H9 (cell line): ENCODE measurements at regions not wholly inside any gene's neighbourhood (a gene's known extent, or its start where the extent isn't known, plus 50 kb on each side); places are given as distances from the start of the nearest gene placed in this dataset.

Source experiments
- DNase-seq: peaks from one replicate; pipeline ENCODE4 v3.0.0-alpha.2; 2017
- H2AFZ ChIP-seq: one replicate; pipeline ENCODE4 v1.6.1; 2013; ENCODE audit warnings: mild to moderate bottlenecking, low read length, control low read depth, moderate library complexity
- H2AK5ac ChIP-seq: 2 replicates; pipeline ENCODE4 v1.6.1; 2013; ENCODE audit warnings: low read length, control low read depth, mixed read lengths; ENCODE audit not compliant: insufficient read length
- H2BK120ac ChIP-seq: one replicate; pipeline ENCODE4 v1.6.1; 2013; ENCODE audit warnings: low read depth, mild to moderate bottlenecking, low read length, control low read depth, inconsistent platforms; ENCODE audit not compliant: poor library complexity, severe bottlenecking
- H2BK12ac ChIP-seq: 2 replicates; pipeline ENCODE4 v1.6.1; 2013; ENCODE audit warnings: low read length, control low read depth, mixed read lengths, low read depth; ENCODE audit not compliant: insufficient read length
- H2BK15ac ChIP-seq: 2 replicates; pipeline ENCODE4 v1.6.1; 2013; ENCODE audit warnings: low read depth, low read length, control low read depth
- H2BK20ac ChIP-seq: one replicate; pipeline ENCODE4 v1.6.1; 2013; ENCODE audit warnings: low read depth, mild to moderate bottlenecking, low read length, control low read depth, inconsistent platforms; ENCODE audit not compliant: poor library complexity, severe bottlenecking
- H2BK5ac ChIP-seq: 2 replicates; pipeline ENCODE4 v1.6.1; 2013; ENCODE audit warnings: low read length, control low read depth, mixed read lengths; ENCODE audit not compliant: insufficient read length
- H3K14ac ChIP-seq: 2 replicates; pipeline ENCODE4 v1.6.1; 2013; ENCODE audit warnings: low read length, control low read depth; ENCODE audit not compliant: insufficient read depth
- H3K18ac ChIP-seq: 2 replicates; pipeline ENCODE4 v1.6.1; 2013; ENCODE audit warnings: low read depth, mild to moderate bottlenecking, mixed read lengths, low read length, control low read depth; ENCODE audit not compliant: insufficient read length
- H3K23ac ChIP-seq: 2 replicates; pipeline ENCODE4 v1.6.1; 2013; ENCODE audit warnings: low read length, control low read depth, mixed read lengths, low read depth; ENCODE audit not compliant: insufficient read length
- H3K23me2 ChIP-seq: 2 replicates; pipeline ENCODE4 v1.6.1; 2013; ENCODE audit warnings: low read depth, mild to moderate bottlenecking, mixed read lengths, low read length, control low read depth; ENCODE audit not compliant: insufficient read length, poor library complexity, severe bottlenecking
- H3K27ac ChIP-seq: 2 replicates; pipeline ENCODE4 v1.5.1; 2013; ENCODE audit warnings: low read length, control low read depth, mixed read lengths, low read depth; ENCODE audit not compliant: insufficient read length
- H3K27me3 ChIP-seq: 2 replicates; pipeline ENCODE4 v1.6.1; 2013; ENCODE audit warnings: low read length, control low read depth, inconsistent platforms; ENCODE audit not compliant: insufficient read depth
- H3K4ac ChIP-seq: 2 replicates; pipeline ENCODE4 v1.6.1; 2013; ENCODE audit warnings: low read depth, mild to moderate bottlenecking, control low read depth, inconsistent platforms, low read length, moderate library complexity
- H3K4me1 ChIP-seq: 2 replicates; pipeline ENCODE4 v1.6.1; 2013; ENCODE audit warnings: low read length, control low read depth, inconsistent platforms; ENCODE audit not compliant: insufficient read depth
- H3K4me2 ChIP-seq: 2 replicates; pipeline ENCODE4 v1.6.1; 2013; ENCODE audit warnings: low read length, control low read depth, mixed read lengths; ENCODE audit not compliant: insufficient read length, insufficient read depth
- H3K56ac ChIP-seq: 2 replicates; pipeline ENCODE4 v1.6.1; 2013; ENCODE audit warnings: low read depth, mild to moderate bottlenecking, mixed read lengths, low read length, control low read depth; ENCODE audit not compliant: insufficient read length
- H3K79me1 ChIP-seq: 2 replicates; pipeline ENCODE4 v1.6.1; 2013; ENCODE audit warnings: low read depth, mild to moderate bottlenecking, moderate library complexity, low read length, control low read depth, inconsistent platforms; ENCODE audit not compliant: insufficient read depth, poor library complexity, severe bottlenecking
- H3K79me2 ChIP-seq: 2 replicates; pipeline ENCODE4 v1.6.1; 2013; ENCODE audit warnings: low read length, control low read depth, inconsistent platforms; ENCODE audit not compliant: insufficient read depth
- H3K9ac ChIP-seq: 2 replicates; pipeline ENCODE4 v1.6.1; 2013; ENCODE audit warnings: low read length, control low read depth, mixed read lengths; ENCODE audit not compliant: insufficient read length; ENCODE audit errors: extremely low read depth
- H3K9me3 ChIP-seq: one replicate; pipeline ENCODE4 v1.6.1; 2013; ENCODE audit warnings: low read depth, low read length, inconsistent platforms; ENCODE audit not compliant: control insufficient read depth
- H3T11ph ChIP-seq: one replicate; pipeline ENCODE4 v1.6.1; 2013; ENCODE audit warnings: mild to moderate bottlenecking, low read length, control low read depth, inconsistent platforms
- H4K20me1 ChIP-seq: one replicate; pipeline ENCODE4 v1.6.1; 2013; ENCODE audit not compliant: control insufficient read depth, insufficient read length, insufficient read depth
- H4K5ac ChIP-seq: 2 replicates; pipeline ENCODE4 v1.6.1; 2013; ENCODE audit warnings: low read depth, mild to moderate bottlenecking, mixed read lengths, low read length, control low read depth; ENCODE audit not compliant: insufficient read length
- H4K8ac ChIP-seq: replicated peaks from 2 replicates; pipeline ENCODE4 v1.6.1; 2013; ENCODE audit warnings: low read length, control low read depth, mixed read lengths, low read depth; ENCODE audit not compliant: insufficient read length
- H4K91ac ChIP-seq: 2 replicates; pipeline ENCODE4 v1.6.1; 2013; ENCODE audit warnings: low read depth, mild to moderate bottlenecking, moderate library complexity, mixed read lengths, low read length, control low read depth; ENCODE audit not compliant: insufficient read length
- H3K27ac Mint-ChIP-seq, 3 experiments: 2 replicates in 2 of 3; 3 replicates in 1 of 3; pipeline ENCODE4 v1.8.0; 2020 to 2021; ENCODE audit warnings: mixed read lengths in 3 of 3, mild to moderate bottlenecking in 1 of 3, moderate library complexity in 1 of 3
- H3K27me3 Mint-ChIP-seq: 2 replicates; pipeline ENCODE4 v1.8.0; 2021; ENCODE audit warnings: low read depth, mild to moderate bottlenecking, moderate library complexity, mixed read lengths
- H3K36me3 Mint-ChIP-seq, 3 experiments: 2 replicates in 2 of 3; 3 replicates in 1 of 3; pipeline ENCODE4 v1.8.0; 2020 to 2021; ENCODE audit warnings: low read depth in 3 of 3, mixed read lengths in 3 of 3; ENCODE audit not compliant: insufficient read depth in 1 of 3
- H3K4me1 Mint-ChIP-seq, 2 experiments: 2 replicates each; pipeline ENCODE4 v1.8.0; 2020; ENCODE audit warnings: mixed read lengths in 2 of 2
- H3K4me3 Mint-ChIP-seq, 2 experiments: 2 replicates in 1 of 2; 3 replicates in 1 of 2; pipeline ENCODE4 v1.8.0; 2020 to 2021; ENCODE audit warnings: mild to moderate bottlenecking in 2 of 2, mixed read lengths in 2 of 2, moderate library complexity in 1 of 2
- H3K9me3 Mint-ChIP-seq, 2 experiments: 2 replicates in 1 of 2; 3 replicates in 1 of 2; pipeline ENCODE4 v1.8.0; 2020; ENCODE audit warnings: mild to moderate bottlenecking in 2 of 2, mixed read lengths in 2 of 2, moderate library complexity in 1 of 2
- WGBS: extraction: QIAGEN DNeasy Blood & Tissue Kit; methylation state at CpG from one replicate; pipeline ENCODE4 v1.1.7; 2013; ENCODE audit warnings: missing lambda C conversion rate, low lambda C conversion rate, mixed read lengths; ENCODE audit not compliant: insufficient read length; ENCODE audit errors: extremely low coverage; 5-methylcytosine and 5-hydroxymethylcytosine counted together
- TF ChIP-seq, protein P1 (sequence below): fragments of 200-600 bp; sonication (generic); conservative IDR thresholded peaks from 3 replicates; pipeline ENCODE4 v1.8.0; 2021; ENCODE audit warnings: antibody characterized with exemption, mild to moderate bottlenecking

DNA sequence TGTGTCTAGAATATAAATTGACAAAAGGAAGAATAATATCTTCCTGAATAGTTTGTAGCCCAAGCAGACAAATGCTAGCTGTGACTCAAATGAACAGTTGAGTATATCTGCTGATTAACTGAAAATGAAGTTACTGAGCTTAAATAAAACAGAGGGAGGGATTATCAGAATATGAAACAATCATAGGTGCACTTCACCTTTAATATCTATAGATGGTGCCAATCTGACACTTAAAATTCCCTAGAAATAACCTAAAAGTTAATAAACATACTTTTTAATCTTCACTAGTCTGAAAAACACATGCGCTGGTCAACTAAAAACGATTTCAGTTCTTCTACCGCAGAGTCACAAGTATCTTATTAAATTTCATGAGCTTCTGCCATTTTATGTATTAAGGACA is 280.8 kb upstream of the RASA1 start:
- Mint-ChIP-seq H3K36me3 (no peaks in the 10 kb centered on the region), H3K4me1 (no peaks in the 10 kb centered on the region), H3K27me3 (no peaks in the 10 kb centered on the region), H3K4me3 (no peak overlapping the region), H3K27ac (no peak overlapping the region), H3K9me3 (no peaks in the 10 kb centered on the region)
- no peaks in the 10 kb centered on the region for H3K9me3 ChIP-seq
- no CpG with 5 or more reads among the region's 3 CpGs for WGBS
- H3K79me1 ChIP-seq, result no peaks in the 10 kb centered on the region
- no peak overlapping the region for H2BK120ac ChIP-seq
- H3K56ac ChIP-seq, result no peak overlapping the region
- H3K23ac ChIP-seq, result no peak overlapping the region
- no peaks in the 10 kb centered on the region for H4K20me1 ChIP-seq
- no peak overlapping the region for H3K9ac ChIP-seq
- H2BK15ac ChIP-seq, result no peak overlapping the region
- no peak overlapping the region for H3K18ac ChIP-seq
- no peaks in the 10 kb centered on the region for H3K27me3 ChIP-seq
- TF ChIP-seq, protein P1, sequence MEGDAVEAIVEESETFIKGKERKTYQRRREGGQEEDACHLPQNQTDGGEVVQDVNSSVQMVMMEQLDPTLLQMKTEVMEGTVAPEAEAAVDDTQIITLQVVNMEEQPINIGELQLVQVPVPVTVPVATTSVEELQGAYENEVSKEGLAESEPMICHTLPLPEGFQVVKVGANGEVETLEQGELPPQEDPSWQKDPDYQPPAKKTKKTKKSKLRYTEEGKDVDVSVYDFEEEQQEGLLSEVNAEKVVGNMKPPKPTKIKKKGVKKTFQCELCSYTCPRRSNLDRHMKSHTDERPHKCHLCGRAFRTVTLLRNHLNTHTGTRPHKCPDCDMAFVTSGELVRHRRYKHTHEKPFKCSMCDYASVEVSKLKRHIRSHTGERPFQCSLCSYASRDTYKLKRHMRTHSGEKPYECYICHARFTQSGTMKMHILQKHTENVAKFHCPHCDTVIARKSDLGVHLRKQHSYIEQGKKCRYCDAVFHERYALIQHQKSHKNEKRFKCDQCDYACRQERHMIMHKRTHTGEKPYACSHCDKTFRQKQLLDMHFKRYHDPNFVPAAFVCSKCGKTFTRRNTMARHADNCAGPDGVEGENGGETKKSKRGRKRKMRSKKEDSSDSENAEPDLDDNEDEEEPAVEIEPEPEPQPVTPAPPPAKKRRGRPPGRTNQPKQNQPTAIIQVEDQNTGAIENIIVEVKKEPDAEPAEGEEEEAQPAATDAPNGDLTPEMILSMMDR, result no peak
- H2BK20ac ChIP-seq, result no peak overlapping the region
- H4K8ac ChIP-seq, result no peak overlapping the region
- H2BK5ac ChIP-seq, result no peak overlapping the region
- DNase-seq, result no peak
- no peak overlapping the region for H2AK5ac ChIP-seq
- no peak overlapping the region for H3K27ac ChIP-seq
- H4K5ac ChIP-seq, result no peak overlapping the region
- H3K4ac ChIP-seq, result no peak overlapping the region
- no peak overlapping the region for H3K4me2 ChIP-seq
- no peaks in the 10 kb centered on the region for H3K23me2 ChIP-seq
- no peak overlapping the region for H2BK12ac ChIP-seq
- no peak overlapping the region for H4K91ac ChIP-seq
- H3K14ac ChIP-seq, result no peak overlapping the region
- H3K4me1 ChIP-seq, result no peaks in the 10 kb centered on the region
- no peak overlapping the region for H2AFZ ChIP-seq
- H3K79me2 ChIP-seq, result no peaks in the 10 kb centered on the region
- H3T11ph ChIP-seq, result no peak overlapping the region
